ENCODE measurements at regions not wholly inside any gene's neighbourhood (a gene's known extent, or its start where the extent isn't known, plus 50 kb on each side); places are given as distances from the start of the nearest gene placed in this dataset.

DNA sequence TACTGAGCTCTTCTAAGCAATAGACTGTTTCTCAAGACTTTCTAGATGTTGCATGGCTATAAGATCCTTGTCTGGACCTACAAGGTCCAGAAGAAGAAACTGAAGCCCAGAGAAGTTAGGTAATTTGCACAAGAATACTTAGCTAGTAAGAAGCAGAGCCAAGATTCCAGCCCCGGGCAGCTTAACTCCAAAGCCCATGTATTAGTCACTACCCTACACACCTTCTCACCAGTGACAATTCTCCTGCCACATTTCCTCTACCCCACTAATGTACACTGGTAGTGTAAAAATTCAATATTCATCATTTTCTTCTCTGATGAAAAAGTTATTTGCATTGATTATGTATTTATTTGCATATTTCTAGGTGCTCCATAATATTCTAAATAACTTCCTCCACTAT is 95.5 kb upstream of the CREB1 start:
- 100% methylated on average over 1 of the region's 1 CpG for WGBS (ENCODE audit: insufficient coverage)
- intact Hi-C loops (cut with micrococcal nuclease): no loop called here

GRCh38 chr2:207434899-207435465 is 94.8 kb upstream of the CREB1 start:
- Histone ChIP-seq H3K9me3 (ENCODE audit: control insufficient read depth, insufficient read depth, low read length) (no peaks in the 10 kb centered on the region), H3K4me3 (ENCODE audit: low read length) (no peak overlapping the region), H3K27ac (ENCODE audit: low read length) (no peak overlapping the region), H3K36me3 (ENCODE audit: control insufficient read depth, insufficient read depth, low read length) (no peaks in the 10 kb centered on the region), H3K27me3 (ENCODE audit: control insufficient read depth, insufficient read depth, low read length) (no peaks in the 10 kb centered on the region), H3K4me1 (ENCODE audit: control insufficient read depth, insufficient read depth, low read length) (no peaks in the 10 kb centered on the region)
- ATAC-seq: no peak
- intact Hi-C loops (cut with micrococcal nuclease): no loop called here
- H3K4me3 Mint-ChIP-seq: no peak overlapping the region
- no peak for TF ChIP-seq CTCF (IDR thresholded peaks at IDR 0.05)
- peaks cover 11 to 53% of the 10 kb centered on the region in 2 donors for H3K27me3 Mint-ChIP-seq (ENCODE audit: low read depth in 2 of 2)
- H3K36me3 Mint-ChIP-seq: no peaks in the 10 kb centered on the region
- no peak for DNase-seq
- no peaks in the 10 kb centered on the region for H3K4me1 Mint-ChIP-seq
- H3K9me3 Mint-ChIP-seq: no peaks in the 10 kb centered on the region
- 95% methylated on average over 4 of the region's 4 CpGs for WGBS (ENCODE audit: insufficient coverage)
- no peak overlapping the region for H3K27ac Mint-ChIP-seq

More for the DNA sequence above, 95.5 kb upstream of the CREB1 start:
- Mint-ChIP-seq H3K27me3 (ENCODE audit: low read depth in 2 of 2) (peaks cover 11 to 54% of the 10 kb centered on the region in 2 donors), H3K27ac (no peak overlapping the region), H3K9me3 (no peaks in the 10 kb centered on the region), H3K4me3 (no peak overlapping the region), H3K36me3 (no peaks in the 10 kb centered on the region), H3K4me1 (no peaks in the 10 kb centered on the region)
- no peak overlapping the region for H3K27ac ChIP-seq (ENCODE audit: low read length)
- H3K27me3 ChIP-seq (ENCODE audit: control insufficient read depth, insufficient read depth, low read length): no peaks in the 10 kb centered on the region
- no peak overlapping the region for H3K4me3 ChIP-seq (ENCODE audit: low read length)
- H3K9me3 ChIP-seq (ENCODE audit: control insufficient read depth, insufficient read depth, low read length): no peaks in the 10 kb centered on the region
- TF ChIP-seq CTCF (IDR thresholded peaks at IDR 0.05): no peak
- H3K4me1 ChIP-seq (ENCODE audit: control insufficient read depth, insufficient read depth, low read length): no peaks in the 10 kb centered on the region
- ATAC-seq: no peak
- no peak for DNase-seq
- no peaks in the 10 kb centered on the region for H3K36me3 ChIP-seq (ENCODE audit: control insufficient read depth, insufficient read depth, low read length)

DNA sequence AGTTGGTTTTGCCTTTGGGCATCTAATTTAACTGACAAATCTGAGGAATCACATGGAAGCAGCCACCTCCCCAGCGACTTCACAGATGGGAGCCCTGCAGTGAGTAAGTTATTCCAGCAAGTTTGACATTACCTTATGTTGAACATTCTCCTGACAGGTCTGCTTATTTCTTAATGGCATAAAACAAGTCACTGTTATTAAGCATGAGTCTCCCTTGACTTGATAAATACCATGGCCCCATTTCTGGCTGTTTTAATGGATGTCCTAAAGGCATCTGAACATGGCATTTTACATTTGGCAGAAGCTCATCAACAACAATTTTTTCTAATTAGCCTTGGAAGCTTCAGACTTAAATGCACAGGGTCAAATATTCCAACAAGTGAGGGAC is 92.6 kb upstream of the CREB1 start:
- intact Hi-C loops (cut with micrococcal nuclease): no loop called here
- no peak for DNase-seq
- no peak for ATAC-seq
- no peaks in the 10 kb centered on the region for H3K4me1 Mint-ChIP-seq
- no peaks in the 10 kb centered on the region for H3K9me3 ChIP-seq (ENCODE audit: control insufficient read depth, insufficient read depth, low read length)
- H3K9me3 Mint-ChIP-seq: no peaks in the 10 kb centered on the region
- no peak overlapping the region for H3K4me3 ChIP-seq (ENCODE audit: low read length)
- H3K36me3 Mint-ChIP-seq: no peaks in the 10 kb centered on the region
- no peaks in the 10 kb centered on the region for H3K4me1 ChIP-seq (ENCODE audit: control insufficient read depth, insufficient read depth, low read length)
- no peaks in the 10 kb centered on the region for H3K36me3 ChIP-seq (ENCODE audit: control insufficient read depth, insufficient read depth, low read length)
- 94% methylated on average over 1 of the region's 1 CpG for WGBS (ENCODE audit: insufficient coverage)
- TF ChIP-seq CTCF (IDR thresholded peaks at IDR 0.05): no peak
- H3K27ac ChIP-seq (ENCODE audit: low read length): no peak overlapping the region
- H3K27me3 Mint-ChIP-seq (ENCODE audit: low read depth in 2 of 2): peaks cover 12 to 36% of the 10 kb centered on the region in 2 donors
- H3K27me3 ChIP-seq (ENCODE audit: control insufficient read depth, insufficient read depth, low read length): no peaks in the 10 kb centered on the region
- no peak overlapping the region for H3K4me3 Mint-ChIP-seq
- no peak overlapping the region for H3K27ac Mint-ChIP-seq

DNA sequence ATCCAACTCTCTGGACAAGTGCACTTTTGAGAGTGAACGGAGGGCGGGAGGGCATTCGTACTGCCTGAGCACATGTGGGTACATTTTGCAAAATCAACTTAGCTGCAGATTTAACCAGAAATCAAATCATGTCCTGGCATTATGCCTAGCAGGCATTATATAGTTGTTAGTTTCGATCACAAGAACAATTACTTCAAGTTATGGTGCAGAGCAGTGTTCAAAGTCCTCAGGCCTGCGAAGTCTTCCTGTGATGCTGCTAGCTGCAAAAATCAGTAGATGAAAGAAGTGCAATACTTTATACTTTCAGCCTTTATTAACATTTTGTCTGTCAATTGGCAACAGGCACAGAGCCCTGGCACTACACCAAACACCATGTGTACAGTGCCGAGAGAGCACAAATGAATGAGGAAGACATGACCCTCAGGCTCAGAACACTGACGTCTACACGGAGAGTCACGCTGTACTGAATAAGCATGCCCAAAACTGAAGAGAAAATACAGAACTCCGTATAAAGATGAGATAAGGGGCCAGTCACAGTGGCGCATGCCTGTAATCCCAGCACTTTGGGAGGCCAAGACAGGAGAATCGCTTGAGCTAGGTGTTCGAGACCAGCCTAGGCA is 92.1 kb upstream of the CREB1 start:
- H3K36me3 Mint-ChIP-seq: no peaks in the 10 kb centered on the region
- peaks cover 0 to 1% of the 10 kb centered on the region in 2 donors for H3K4me1 Mint-ChIP-seq
- no peak for ATAC-seq
- TF ChIP-seq CTCF (IDR thresholded peaks at IDR 0.05): no peak
- Histone ChIP-seq H3K36me3 (ENCODE audit: control insufficient read depth, insufficient read depth, low read length) (no peaks in the 10 kb centered on the region), H3K27me3 (ENCODE audit: control insufficient read depth, insufficient read depth, low read length) (no peaks in the 10 kb centered on the region), H3K4me3 (ENCODE audit: low read length) (no peak overlapping the region), H3K4me1 (ENCODE audit: control insufficient read depth, insufficient read depth, low read length) (no peaks in the 10 kb centered on the region), H3K27ac (ENCODE audit: low read length) (no peak overlapping the region), H3K9me3 (ENCODE audit: control insufficient read depth, insufficient read depth, low read length) (no peaks in the 10 kb centered on the region)
- peaks cover 13 to 36% of the 10 kb centered on the region in 2 donors for H3K27me3 Mint-ChIP-seq (ENCODE audit: low read depth in 2 of 2)
- H3K27ac Mint-ChIP-seq: no peak overlapping the region
- no peak for DNase-seq
- no peak overlapping the region for H3K4me3 Mint-ChIP-seq
- H3K9me3 Mint-ChIP-seq: no peaks in the 10 kb centered on the region
- intact Hi-C loops (cut with micrococcal nuclease): no loop called here
- WGBS (ENCODE audit: insufficient coverage): 91% methylated on average over 13 of the region's 13 CpGs

All from natural killer cell (primary cell).